NCI-H1694 (cell line): ENCODE measurements at regions not wholly inside any gene's neighbourhood (a gene's known extent, or its start where the extent isn't known, plus 50 kb on each side); places are given as distances from the start of the nearest gene placed in this dataset.
"Not testable (repeated sequence)": the region's sequence is repeated elsewhere in the genome, so short reads cannot be mapped to it uniquely, and the experiment has no call there.

ENCODE experiments used
- DNase-seq: peaks from one replicate; lab custom pipeline; 2025; lab: John Stamatoyannopoulos, UW

DNA sequence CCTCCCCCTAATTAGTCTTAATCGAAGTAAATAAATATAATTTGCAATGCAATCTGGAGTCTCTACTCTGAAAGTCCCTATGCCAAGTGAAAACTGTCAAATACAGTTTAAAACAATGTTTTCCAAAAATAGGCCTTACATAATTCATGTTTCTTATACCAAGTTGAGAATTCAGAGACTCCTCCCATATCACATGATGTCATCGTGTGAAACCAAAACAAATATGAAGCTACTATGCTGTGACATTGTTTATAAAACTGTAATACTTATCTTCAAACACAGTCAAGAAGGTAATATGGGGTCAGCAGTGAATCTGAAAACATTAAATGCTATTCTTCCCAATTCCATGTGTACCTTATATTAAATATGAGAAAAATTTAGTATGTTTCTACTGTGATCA lies 940.2 kb upstream of the FANCL start:
- DNase-seq, result no peak

- DNase-seq, result no peak
These were observed 939.5 kb upstream of the FANCL start for GRCh38 chr2:59180621-59181020.

DNA sequence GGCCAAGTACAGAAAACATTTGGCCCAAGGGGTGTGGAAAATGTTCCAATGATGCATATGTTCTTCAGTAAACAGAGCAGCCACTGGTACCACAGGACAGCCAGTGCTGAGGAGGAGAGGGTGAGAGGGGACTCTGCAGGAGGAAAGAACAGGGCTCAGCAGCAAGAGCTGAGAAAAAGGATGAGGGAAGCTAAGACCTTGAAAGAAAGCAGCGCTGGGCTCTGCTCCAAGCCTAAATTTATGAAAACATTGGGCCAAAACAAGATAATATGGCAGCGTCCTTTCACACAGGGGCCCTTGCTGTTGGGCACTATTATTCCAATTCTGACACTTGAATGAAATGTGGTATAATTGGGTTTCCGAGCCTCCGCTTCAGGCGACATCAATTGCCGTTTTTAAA lies 939.0 kb upstream of the FANCL start:
- DNase-seq, result no peak

DNA sequence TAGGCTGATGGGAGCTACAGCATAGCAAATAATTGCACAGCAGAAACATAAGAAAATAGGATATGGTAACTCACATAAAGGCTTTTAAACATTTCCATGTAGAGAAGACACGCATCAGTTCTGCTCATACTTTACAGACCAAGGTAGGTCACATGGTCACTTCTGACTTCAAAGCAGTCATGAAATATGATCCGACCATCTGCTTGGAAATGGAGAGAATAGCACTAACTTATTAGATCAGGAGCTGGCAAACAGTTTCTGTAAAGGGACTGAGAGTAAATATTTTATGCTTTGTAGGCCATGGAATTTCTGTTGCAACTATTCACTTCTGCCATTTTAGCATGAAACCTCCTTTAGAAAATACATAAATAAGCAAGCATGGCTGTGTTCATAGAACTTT lies 936.6 kb upstream of the FANCL start:
- peak; percentile 13 for DNase-seq

DNA sequence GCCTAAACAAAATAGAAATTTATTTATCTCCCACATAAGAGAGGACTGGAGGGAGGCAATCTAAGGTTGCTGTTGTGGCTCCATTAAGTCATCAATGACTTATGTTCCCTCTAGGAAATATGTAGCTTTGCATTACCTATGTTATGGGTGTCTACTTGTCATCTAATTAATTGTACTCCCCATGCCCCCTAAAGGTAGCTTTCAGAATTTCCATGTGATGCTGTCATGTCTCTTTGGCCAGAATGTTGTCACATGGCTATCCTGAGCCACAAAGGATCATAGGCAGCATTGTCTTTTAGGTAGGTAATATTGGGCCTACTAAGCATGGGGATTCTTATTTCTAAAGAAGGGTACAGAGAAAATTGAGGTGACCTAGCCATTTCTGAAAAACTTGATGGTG lies 935.6 kb upstream of the FANCL start:
- no peak for DNase-seq

DNA sequence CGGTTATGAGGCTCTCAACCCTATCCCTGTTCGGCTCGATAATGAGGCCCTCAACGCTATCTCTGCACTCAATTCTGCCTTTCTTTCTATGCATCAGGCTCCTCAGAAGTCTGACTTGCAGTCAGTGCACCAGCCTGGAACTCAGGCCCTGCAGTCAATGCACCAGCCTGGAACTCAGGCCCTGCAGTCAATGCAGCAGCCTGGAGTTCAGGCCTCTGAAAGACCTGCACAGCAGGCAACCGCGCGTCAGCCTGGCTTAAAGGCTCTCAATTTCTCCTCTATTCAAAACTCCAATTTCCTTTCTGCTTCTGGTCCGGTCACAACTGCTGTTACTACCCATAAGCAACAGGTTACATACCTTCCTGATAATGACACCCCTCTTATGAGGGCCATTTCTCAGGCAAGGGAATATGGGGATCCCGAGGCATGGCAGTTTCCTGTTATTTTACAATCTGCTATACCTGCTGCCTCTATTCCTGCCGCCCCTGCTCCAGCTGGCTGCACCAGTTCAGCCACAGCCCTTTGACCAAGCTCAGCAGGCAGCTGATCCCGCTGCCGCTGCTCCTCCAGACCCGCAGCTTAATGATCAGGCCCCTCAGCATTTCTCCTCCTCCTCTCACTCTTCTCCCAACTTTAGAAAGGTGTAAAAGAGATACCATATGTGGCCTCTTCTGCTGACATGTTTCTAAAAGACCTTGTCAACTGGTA lies 933.6 kb upstream of the FANCL start:
- DNase-seq, result no peak

- no peak for DNase-seq
These were observed 932.2 kb upstream of the FANCL start for GRCh38 chr2:59173325-59173724.

- DNase-seq, result no peak
These were observed 929.9 kb upstream of the FANCL start for GRCh38 chr2:59171019-59171418.

- no peak for DNase-seq
These were observed 927.6 kb upstream of the FANCL start for GRCh38 chr2:59168766-59169165.

DNA sequence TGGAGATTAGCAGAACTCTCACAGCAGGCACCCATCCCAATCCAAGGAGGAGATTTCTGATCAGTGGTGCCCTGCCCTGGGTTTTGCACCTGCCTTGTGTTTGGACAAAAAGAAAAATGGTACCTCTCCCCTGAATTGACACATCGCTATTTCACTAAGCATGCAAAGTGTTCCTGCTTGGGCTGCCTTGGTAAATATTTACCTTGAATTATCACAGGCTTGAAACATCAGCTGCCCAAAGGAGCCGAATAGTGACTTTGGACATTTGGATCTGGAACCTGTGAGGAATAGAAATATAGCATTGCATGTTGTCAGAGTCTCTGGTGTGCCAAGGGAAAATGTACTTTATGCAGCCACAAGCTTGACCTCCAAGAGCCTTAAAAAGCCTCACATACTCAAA lies 926.4 kb upstream of the FANCL start:
- no peak for DNase-seq

- DNase-seq, result not testable (repeated sequence)
These were observed 916.8 kb upstream of the FANCL start for GRCh38 chr2:59157908-59158307.

DNA sequence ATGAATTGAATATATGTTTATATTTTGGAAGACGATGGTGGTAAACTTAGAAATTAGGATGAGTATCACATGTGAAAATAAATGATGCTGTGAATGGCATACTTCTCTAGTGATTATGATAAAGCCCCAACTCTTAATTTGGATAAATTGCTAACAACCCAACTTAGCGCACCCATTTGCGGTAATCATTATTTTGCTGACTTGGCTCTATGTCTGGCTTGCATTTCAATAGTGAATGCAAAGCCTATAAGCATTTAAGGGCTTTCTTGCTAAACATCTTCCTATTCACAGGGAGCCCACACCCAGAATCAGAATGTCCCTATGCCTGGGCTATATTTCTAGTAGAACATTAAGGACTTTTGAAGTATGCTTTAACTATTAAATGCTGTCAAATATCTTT lies 910.7 kb upstream of the FANCL start:
- no peak for DNase-seq

GRCh38 chr2:59150217-59150849 lies 909.2 kb upstream of the FANCL start:
- DNase-seq, result no peak

- DNase-seq, result no peak
These were observed 908.1 kb upstream of the FANCL start for GRCh38 chr2:59149271-59149670.

GRCh38 chr2:59112258-59112657 lies 871.1 kb upstream of the FANCL start:
- no peak for DNase-seq

GRCh38 chr2:59096973-59097372 lies 855.8 kb upstream of the FANCL start:
- DNase-seq, result no peak

DNA sequence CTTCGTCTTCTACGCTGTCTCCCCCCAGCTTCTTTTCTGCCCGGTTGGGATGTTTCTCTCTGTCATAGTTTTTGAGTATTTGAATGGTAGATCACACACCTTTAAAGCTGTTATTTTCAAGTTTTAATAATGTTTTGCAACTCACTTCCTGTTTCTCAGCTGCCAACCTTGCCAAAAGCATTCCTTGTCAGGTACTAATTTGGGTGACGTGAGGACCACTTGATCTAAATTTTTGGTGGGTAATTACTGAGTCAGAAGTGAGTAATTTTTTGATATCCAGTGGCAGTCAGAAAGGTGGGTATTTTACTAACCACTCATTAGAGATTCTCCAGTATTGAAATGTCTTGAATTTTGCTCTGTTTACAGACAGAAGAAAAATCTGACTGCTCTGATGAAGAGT lies 852.4 kb upstream of the FANCL start:
- no peak for DNase-seq

- no peak for DNase-seq
These were observed 843.2 kb upstream of the FANCL start for GRCh38 chr2:59084326-59084725.

DNA sequence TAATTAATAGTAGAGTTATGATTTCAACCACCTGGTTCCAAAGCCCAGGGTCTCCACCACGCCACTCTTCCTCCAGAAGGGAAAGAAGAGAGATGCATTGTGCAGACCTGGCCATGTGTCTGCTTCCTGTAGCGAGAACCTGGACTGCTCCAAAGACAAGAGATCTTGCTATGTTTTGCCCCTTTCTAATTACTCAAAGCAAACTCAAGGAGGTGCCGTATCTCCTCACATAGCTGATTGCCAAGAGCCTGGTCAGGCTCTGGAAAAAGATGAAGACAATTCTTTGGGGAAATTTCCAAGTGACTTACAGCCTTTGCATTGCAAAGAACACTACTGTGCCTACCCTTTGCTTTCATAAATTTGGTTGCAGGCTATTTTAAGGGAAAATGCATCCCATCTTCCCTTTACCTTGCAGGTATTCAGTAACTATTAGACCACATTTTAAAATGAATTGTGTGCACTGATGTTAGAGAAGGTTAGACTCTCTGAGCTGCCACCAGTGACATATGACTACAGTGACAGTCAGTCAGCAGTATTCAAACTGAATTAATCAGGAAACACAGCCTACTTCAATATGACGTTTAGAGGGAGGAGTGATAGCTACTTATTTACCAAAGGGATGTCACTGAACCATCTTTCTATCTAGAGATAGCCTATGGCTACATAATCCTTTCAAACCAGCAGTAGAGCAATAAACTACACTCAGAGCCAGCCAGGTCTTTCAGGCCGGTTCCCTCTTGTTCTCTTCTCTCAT lies 842.1 kb upstream of the FANCL start:
- DNase-seq, result no peak

DNA sequence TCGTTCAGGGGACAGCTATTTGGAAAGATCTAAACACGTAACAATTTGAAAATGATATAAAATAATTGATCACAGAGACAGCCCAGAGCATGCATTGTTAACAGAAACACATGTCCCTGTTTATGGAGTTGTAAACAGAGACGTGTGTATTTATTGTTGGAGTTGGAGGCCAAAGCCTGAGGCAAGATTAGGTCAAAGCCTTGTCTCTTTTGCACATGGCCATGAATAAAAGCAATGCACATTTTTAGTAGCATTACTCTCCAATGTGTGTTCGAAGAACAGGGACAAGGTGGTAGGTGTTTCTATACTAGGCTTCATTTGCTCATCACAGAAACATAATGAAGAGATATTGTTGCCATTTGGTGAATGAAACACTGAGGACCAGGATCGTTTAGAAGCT lies 841.5 kb upstream of the FANCL start:
- DNase-seq, result no peak

DNA sequence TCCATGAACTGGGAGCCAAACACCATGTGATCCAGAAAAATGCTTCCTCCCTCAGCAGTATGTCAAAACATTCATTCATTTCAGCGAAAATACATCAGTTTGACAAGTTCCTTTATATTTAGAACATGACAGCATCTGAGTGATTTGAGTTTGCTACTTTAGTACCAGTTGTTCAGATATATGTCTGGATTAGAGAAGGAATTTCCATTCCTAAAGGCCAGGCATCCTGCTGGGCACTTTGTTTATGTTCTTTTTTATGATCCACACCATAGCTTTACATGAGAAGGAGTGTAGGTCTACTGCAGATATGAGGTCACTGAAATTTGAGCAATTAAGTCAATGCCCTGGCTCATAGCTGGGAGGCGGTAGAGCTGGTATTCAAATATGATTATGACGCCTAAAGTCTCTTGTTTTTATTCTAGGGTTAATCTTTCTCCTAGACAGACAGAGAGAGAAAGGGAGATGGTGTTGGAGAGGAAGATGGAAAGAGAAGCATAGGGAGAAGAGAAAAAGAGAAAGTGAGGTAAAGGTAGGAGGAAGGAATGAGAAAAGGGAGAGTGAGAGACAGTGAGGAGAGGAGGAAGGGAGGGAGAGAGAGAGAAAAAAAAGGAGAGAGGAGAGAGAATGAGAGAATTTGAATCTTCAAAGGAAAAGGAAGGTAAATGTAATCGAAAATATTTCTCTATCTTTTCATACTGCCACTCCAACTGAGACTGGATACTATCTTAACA lies 839.5 kb upstream of the FANCL start:
- no peak for DNase-seq

GRCh38 chr2:59077981-59078531 lies 836.9 kb upstream of the FANCL start:
- no peak for DNase-seq
